Vagina (tissue), 2 donors: ENCODE measurements at regions not wholly inside any gene's neighbourhood (a gene's known extent, or its start where the extent isn't known, plus 50 kb on each side); places are given as distances from the start of the nearest gene placed in this dataset.

Source experiments
- DNase-seq, 2 donors: peaks; one replicate each; pipeline ENCODE4 v3.0.0-alpha.2; 2017; ENCODE audit errors: extremely low spot score in 2 of 2
- H3K27ac ChIP-seq: fragments of 200-600 bp; sonication (generic); one replicate; pipeline ENCODE4 v1.5.1; 2019
- H3K27me3 ChIP-seq: fragments of 200-600 bp; sonication (generic); one replicate; pipeline ENCODE4 v1.5.1; 2019
- H3K36me3 ChIP-seq, 2 donors: fragments of 200-600 bp; sonication (generic); one replicate each; pipeline ENCODE4 v1.5.1; 2017 to 2019
- H3K4me1 ChIP-seq: fragments of 200-600 bp; sonication (generic); one replicate; pipeline ENCODE4 v1.5.1; 2019
- H3K4me3 ChIP-seq, 2 donors: fragments of 200-600 bp; sonication (generic); 1 replicate in 1 of 2; 2 replicates in 1 of 2; pipeline ENCODE4 v1.5.1; 2016 to 2019
- H3K9me3 ChIP-seq: fragments of 200-600 bp; sonication (generic); one replicate; pipeline ENCODE4 v1.5.1; 2019
- CTCF ChIP-seq, 3 experiments: fragments of 450-650 bp in 2 of 3; fragments of 200-600 bp in 1 of 3; sonication (generic) in 1 of 3; IDR thresholded peaks; one replicate each; pipeline ENCODE4 v1.5.1; 2017 to 2019; ENCODE audit warnings: antibody characterized with exemption in 3 of 3, mild to moderate bottlenecking in 2 of 3, moderate library complexity in 2 of 3
- POLR2A ChIP-seq, 2 donors: fragments of 450-650 bp; IDR thresholded peaks; one replicate each; pipeline ENCODE4 v1.6.1; 2017; ENCODE audit warnings: antibody characterized with exemption in 2 of 2, mild to moderate bottlenecking in 2 of 2, moderate library complexity in 2 of 2
- POLR2AphosphoS5 ChIP-seq, 2 donors: sonication (generic); formaldehyde crosslinking; IDR thresholded peaks; one replicate each; pipeline ENCODE4 v1.9.0; 2017; ENCODE audit warnings: antibody characterized with exemption in 2 of 2, mild to moderate bottlenecking in 2 of 2, low read depth in 1 of 2; ENCODE audit not compliant: insufficient read depth in 1 of 2
- intact Hi-C: fragments of 100-400 bp; cut with DNase I; formaldehyde crosslinking; loops from one replicate; pipeline ENCODE4 v1.15.1; 2023

GRCh38 chr13:58977085-58977484 lies 1186.6 kb downstream of the DIAPH3 start:
- Histone ChIP-seq H3K36me3 (no peaks in the 10 kb centered on the region), H3K27ac (no peak overlapping the region), H3K4me3 (no peak overlapping the region), H3K4me1 (no peaks in the 10 kb centered on the region), H3K27me3 (no peaks in the 10 kb centered on the region), H3K9me3 (no peaks in the 10 kb centered on the region)
- intact Hi-C loops: no loop called here
- no peak for DNase-seq
- no peak for TF ChIP-seq CTCF (IDR thresholded peaks at IDR 0.05)
- no peak for TF ChIP-seq POLR2A (IDR thresholded peaks at IDR 0.05)
- TF ChIP-seq POLR2AphosphoS5 (IDR thresholded peaks at IDR 0.05; ENCODE audit: insufficient read depth in 1 of 2, low read depth in 1 of 2): no peak

DNA sequence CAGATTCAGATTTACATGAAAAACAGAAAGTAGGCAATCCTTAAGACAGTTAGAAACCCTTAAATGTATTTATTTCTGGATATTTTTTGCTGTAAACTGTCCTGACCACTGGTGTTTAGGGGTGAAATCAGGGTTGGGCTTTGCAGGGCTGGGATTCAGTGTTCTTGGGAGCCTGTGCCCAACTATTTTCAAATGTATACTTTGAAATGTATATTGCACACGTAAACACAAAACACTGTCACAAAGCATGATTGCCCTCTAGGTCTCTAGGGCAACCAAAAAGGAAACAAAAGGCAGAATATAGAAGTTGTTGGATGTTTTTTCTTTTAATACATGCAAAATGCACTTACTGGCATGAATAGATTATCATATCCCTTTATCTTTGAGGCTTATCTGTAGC lies 1185.4 kb downstream of the DIAPH3 start:
- H3K4me3 ChIP-seq: no peak overlapping the region
- H3K27me3 ChIP-seq: no peaks in the 10 kb centered on the region
- no peak overlapping the region for H3K27ac ChIP-seq
- TF ChIP-seq POLR2AphosphoS5 (IDR thresholded peaks at IDR 0.05; ENCODE audit: insufficient read depth in 1 of 2, low read depth in 1 of 2) (no peak), POLR2A (IDR thresholded peaks at IDR 0.05) (no peak), CTCF (IDR thresholded peaks at IDR 0.05) (no peak)
- H3K4me1 ChIP-seq: no peaks in the 10 kb centered on the region
- no peaks in the 10 kb centered on the region for H3K36me3 ChIP-seq
- intact Hi-C loops: no loop called here
- no peak for DNase-seq
- H3K9me3 ChIP-seq: no peaks in the 10 kb centered on the region

DNA sequence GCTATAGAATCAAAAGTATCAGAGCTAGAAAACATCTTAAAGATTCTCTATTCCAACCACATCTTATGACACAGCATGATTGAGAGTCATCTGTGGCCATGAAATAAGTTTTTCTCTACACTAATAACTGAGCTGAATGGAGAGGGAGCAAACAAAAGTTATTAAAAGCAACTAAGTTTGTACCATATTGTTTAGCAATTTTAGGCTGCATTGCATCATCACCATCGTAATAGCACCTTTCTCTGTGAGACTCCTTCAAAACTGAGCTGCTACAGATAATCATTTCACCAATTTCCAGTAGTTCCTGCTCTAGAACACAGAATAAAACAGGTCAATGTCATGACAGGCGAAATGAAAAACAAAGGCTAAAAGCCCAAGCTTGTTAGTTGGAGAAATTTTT lies 1183.9 kb downstream of the DIAPH3 start:
- H3K27ac ChIP-seq: no peak overlapping the region
- H3K4me3 ChIP-seq: no peak overlapping the region
- H3K36me3 ChIP-seq: no peaks in the 10 kb centered on the region
- H3K27me3 ChIP-seq: no peaks in the 10 kb centered on the region
- intact Hi-C loops: no loop called here
- no peaks in the 10 kb centered on the region for H3K9me3 ChIP-seq
- TF ChIP-seq POLR2AphosphoS5 (IDR thresholded peaks at IDR 0.05; ENCODE audit: insufficient read depth in 1 of 2, low read depth in 1 of 2): no peak
- TF ChIP-seq CTCF (IDR thresholded peaks at IDR 0.05): no peak
- TF ChIP-seq POLR2A (IDR thresholded peaks at IDR 0.05): no peak
- no peak for DNase-seq
- H3K4me1 ChIP-seq: no peaks in the 10 kb centered on the region

DNA sequence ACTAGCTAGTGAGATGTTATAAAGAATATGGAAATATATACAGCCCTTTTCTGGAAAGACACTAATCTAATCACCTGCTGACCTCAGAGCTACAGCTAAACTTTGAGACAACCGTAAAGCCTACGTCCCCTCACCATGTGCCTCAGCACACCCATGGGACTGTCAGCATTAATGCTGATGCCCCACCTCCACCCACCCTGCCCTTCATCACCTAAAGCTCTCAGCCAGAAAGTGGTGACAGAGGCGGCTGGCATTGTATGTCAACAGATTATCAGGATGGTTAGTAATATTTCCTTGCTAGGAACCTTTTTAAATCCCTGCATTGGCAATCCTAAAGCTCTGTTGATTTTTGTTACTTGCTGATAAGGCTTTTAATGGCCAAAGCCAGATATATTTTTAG lies 1177.9 kb downstream of the DIAPH3 start:
- DNase-seq: no peak
- Histone ChIP-seq H3K36me3 (no peaks in the 10 kb centered on the region), H3K4me3 (no peak overlapping the region), H3K27me3 (no peaks in the 10 kb centered on the region), H3K27ac (no peak overlapping the region), H3K4me1 (no peaks in the 10 kb centered on the region), H3K9me3 (no peaks in the 10 kb centered on the region)
- TF ChIP-seq POLR2AphosphoS5 (IDR thresholded peaks at IDR 0.05; ENCODE audit: insufficient read depth in 1 of 2, low read depth in 1 of 2) (no peak), CTCF (IDR thresholded peaks at IDR 0.05) (no peak), POLR2A (IDR thresholded peaks at IDR 0.05) (no peak)
- intact Hi-C loops: no loop called here

GRCh38 chr13:58989556-58989955 lies 1174.2 kb downstream of the DIAPH3 start:
- H3K4me1 ChIP-seq: no peaks in the 10 kb centered on the region
- no peaks in the 10 kb centered on the region for H3K27me3 ChIP-seq
- no peak for TF ChIP-seq POLR2AphosphoS5 (IDR thresholded peaks at IDR 0.05; ENCODE audit: insufficient read depth in 1 of 2, low read depth in 1 of 2)
- intact Hi-C loops: no loop called here
- H3K4me3 ChIP-seq: no peak overlapping the region
- H3K36me3 ChIP-seq: no peaks in the 10 kb centered on the region
- no peaks in the 10 kb centered on the region for H3K9me3 ChIP-seq
- H3K27ac ChIP-seq: no peak overlapping the region
- no peak for DNase-seq
